Neural progenitor cell (in vitro differentiated cells): ENCODE measurements at regions not wholly inside any gene's neighbourhood (a gene's known extent, or its start where the extent isn't known, plus 50 kb on each side); places are given as distances from the start of the nearest gene placed in this dataset.

Source experiments
- DNase-seq: peaks from one replicate; pipeline ENCODE4 v3.0.0-alpha.2; 2016; ENCODE audit warnings: low spot score
- H2AFZ ChIP-seq: fragments of 200-600 bp; sonication (generic); replicated peaks from 2 replicates; pipeline ENCODE4 v1.6.1; 2016; ENCODE audit warnings: antibody characterized with exemption
- H3F3A ChIP-seq: fragments of 200-600 bp; sonication (generic); 2 replicates; pipeline ENCODE4 v1.6.1; 2016; ENCODE audit warnings: antibody characterized with exemption, low read depth
- H3K27ac ChIP-seq: fragments of 200-600 bp; sonication (generic); 2 replicates; pipeline ENCODE4 v1.5.1; 2016; ENCODE audit warnings: mild to moderate bottlenecking
- H3K27me3 ChIP-seq: fragments of 200-600 bp; sonication (generic); 2 replicates; pipeline ENCODE4 v1.6.1; 2016; ENCODE audit warnings: mild to moderate bottlenecking, moderate library complexity
- H3K36me3 ChIP-seq: fragments of 200-600 bp; sonication (generic); 2 replicates; pipeline ENCODE4 v1.5.1; 2016
- H3K4me1 ChIP-seq: fragments of 200-600 bp; sonication (generic); 2 replicates; pipeline ENCODE4 v1.6.1; 2016; ENCODE audit warnings: mixed run types
- H3K4me2 ChIP-seq: fragments of 200-600 bp; sonication (generic); 2 replicates; pipeline ENCODE4 v1.6.1; 2016
- H3K4me3 ChIP-seq: fragments of 200-600 bp; sonication (generic); 2 replicates; pipeline ENCODE4 v1.5.1; 2016
- H3K79me2 ChIP-seq: fragments of 200-600 bp; sonication (generic); 2 replicates; pipeline ENCODE4 v1.6.1; 2016; ENCODE audit warnings: low read depth
- H3K9ac ChIP-seq: fragments of 200-600 bp; sonication (generic); 2 replicates; pipeline ENCODE4 v1.6.1; 2016
- H3K9me3 ChIP-seq: fragments of 200-600 bp; sonication (generic); 2 replicates; pipeline ENCODE4 v1.5.1; 2016; ENCODE audit warnings: low read depth
- H4K20me1 ChIP-seq: fragments of 200-600 bp; sonication (generic); 2 replicates; pipeline ENCODE4 v1.6.1; 2016; ENCODE audit warnings: low read depth
- H3K27ac Mint-ChIP-seq: 3 replicates; pipeline ENCODE4 v1.8.0; 2021; ENCODE audit warnings: mixed read lengths
- H3K27me3 Mint-ChIP-seq: 2 replicates; pipeline ENCODE4 v1.8.0; 2022; ENCODE audit warnings: low read depth, mild to moderate bottlenecking, inconsistent platforms, moderate library complexity, mixed read lengths; ENCODE audit not compliant: insufficient read depth
- H3K36me3 Mint-ChIP-seq: 3 replicates; pipeline ENCODE4 v1.8.0; 2021; ENCODE audit warnings: mixed read lengths
- H3K4me1 Mint-ChIP-seq: 3 replicates; pipeline ENCODE4 v1.8.0; 2021; ENCODE audit warnings: mixed read lengths
- H3K4me3 Mint-ChIP-seq: 3 replicates; pipeline ENCODE4 v1.8.0; 2021; ENCODE audit warnings: mild to moderate bottlenecking, moderate library complexity, mixed read lengths
- H3K9me3 Mint-ChIP-seq: 3 replicates; pipeline ENCODE4 v1.8.0; 2020; ENCODE audit warnings: mixed read lengths
- EZH2 ChIP-seq: fragments of 200-600 bp; sonication (generic); IDR thresholded peaks from 2 replicates; pipeline ENCODE4 v1.6.1; 2017; ENCODE audit warnings: antibody characterized with exemption, mild to moderate bottlenecking, moderate library complexity
- EZH2phosphoT487 ChIP-seq: fragments of 200-600 bp; sonication (generic); IDR thresholded peaks from 2 replicates; pipeline ENCODE4 v1.6.1; 2017; ENCODE audit warnings: antibody characterized with exemption
- TF ChIP-seq, protein P1 (sequence below): fragments of 200-600 bp; sonication (generic); IDR thresholded peaks from 2 replicates; pipeline ENCODE4 v1.5.1; 2017; ENCODE audit warnings: antibody characterized with exemption, mild to moderate bottlenecking

DNA sequence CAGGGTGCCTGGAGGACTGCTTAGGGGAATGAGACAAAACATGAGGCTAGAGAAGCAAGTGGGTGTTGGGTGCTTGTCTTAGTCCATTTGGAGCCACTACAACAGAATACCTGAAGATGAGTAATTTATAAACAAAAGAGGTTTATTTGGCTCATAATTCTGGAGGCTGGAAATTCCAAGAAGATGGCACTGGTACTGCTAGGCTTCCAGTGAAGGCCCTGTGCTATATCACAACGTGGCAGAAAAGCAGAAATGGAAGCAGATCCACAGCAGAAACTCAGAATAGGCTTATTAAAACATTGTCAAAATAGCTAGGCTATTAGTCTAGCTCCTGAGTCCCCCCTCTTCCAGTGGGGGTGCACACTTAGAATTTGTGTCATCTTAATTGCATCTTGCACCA lies 701.7 kb downstream of the RWDD3 start:
- Histone ChIP-seq H3K9ac (no peak overlapping the region), H3K9me3 (no peaks in the 10 kb centered on the region), H4K20me1 (no peaks in the 10 kb centered on the region), H3K4me3 (no peak overlapping the region), H3K4me1 (peaks cover 3% of the 10 kb centered on the region), H3K79me2 (no peaks in the 10 kb centered on the region), H2AFZ (no peak overlapping the region), H3K27me3 (no peaks in the 10 kb centered on the region), H3F3A (no peaks in the 10 kb centered on the region), H3K36me3 (no peaks in the 10 kb centered on the region), H3K27ac (no peak overlapping the region), H3K4me2 (no peak overlapping the region)
- H3K27ac Mint-ChIP-seq, result no peak overlapping the region
- no peaks in the 10 kb centered on the region for H3K27me3 Mint-ChIP-seq
- peaks cover 13% of the 10 kb centered on the region for H3K4me1 Mint-ChIP-seq
- TF ChIP-seq EZH2phosphoT487 (no peak), EZH2 (no peak)
- TF ChIP-seq, protein P1, sequence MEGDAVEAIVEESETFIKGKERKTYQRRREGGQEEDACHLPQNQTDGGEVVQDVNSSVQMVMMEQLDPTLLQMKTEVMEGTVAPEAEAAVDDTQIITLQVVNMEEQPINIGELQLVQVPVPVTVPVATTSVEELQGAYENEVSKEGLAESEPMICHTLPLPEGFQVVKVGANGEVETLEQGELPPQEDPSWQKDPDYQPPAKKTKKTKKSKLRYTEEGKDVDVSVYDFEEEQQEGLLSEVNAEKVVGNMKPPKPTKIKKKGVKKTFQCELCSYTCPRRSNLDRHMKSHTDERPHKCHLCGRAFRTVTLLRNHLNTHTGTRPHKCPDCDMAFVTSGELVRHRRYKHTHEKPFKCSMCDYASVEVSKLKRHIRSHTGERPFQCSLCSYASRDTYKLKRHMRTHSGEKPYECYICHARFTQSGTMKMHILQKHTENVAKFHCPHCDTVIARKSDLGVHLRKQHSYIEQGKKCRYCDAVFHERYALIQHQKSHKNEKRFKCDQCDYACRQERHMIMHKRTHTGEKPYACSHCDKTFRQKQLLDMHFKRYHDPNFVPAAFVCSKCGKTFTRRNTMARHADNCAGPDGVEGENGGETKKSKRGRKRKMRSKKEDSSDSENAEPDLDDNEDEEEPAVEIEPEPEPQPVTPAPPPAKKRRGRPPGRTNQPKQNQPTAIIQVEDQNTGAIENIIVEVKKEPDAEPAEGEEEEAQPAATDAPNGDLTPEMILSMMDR, result no peak
- H3K36me3 Mint-ChIP-seq, result no peaks in the 10 kb centered on the region
- H3K4me3 Mint-ChIP-seq, result no peak overlapping the region
- DNase-seq, result no peak
- H3K9me3 Mint-ChIP-seq, result no peaks in the 10 kb centered on the region

DNA sequence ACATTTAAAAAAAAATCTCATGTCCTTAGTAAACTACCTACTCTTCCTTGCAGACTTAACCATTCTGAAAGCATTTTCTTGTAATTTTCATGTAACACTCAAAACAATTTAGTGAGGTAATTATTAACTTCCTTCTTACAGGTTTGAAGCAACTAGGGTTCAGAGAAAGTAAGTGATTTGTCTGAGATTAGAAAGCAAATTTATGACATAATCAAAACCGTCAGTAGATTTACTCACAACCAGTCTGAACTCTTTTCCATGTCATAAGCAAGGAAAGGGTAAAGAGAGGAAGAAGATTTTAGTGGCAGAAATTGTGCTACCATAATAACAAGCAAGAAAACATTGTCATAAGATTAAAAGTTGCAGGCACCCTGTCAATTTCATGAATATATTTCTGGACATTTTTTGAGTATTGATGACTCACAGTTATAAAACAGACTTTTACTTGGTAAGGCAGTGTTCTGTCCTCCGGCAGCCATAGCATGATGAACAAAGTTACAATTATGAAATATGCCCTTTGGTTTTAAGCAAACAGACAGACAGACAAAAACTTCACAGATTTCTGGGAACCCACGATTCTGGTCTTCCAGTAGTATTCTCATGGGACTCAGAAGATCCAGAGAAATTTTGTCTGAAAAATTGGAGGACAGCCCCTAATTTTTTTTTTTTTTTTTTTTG lies 707.2 kb downstream of the RWDD3 start:
- Histone ChIP-seq H3K79me2 (no peaks in the 10 kb centered on the region), H3K4me3 (no peak overlapping the region), H3K27ac (no peak overlapping the region), H3K36me3 (no peaks in the 10 kb centered on the region), H3F3A (no peaks in the 10 kb centered on the region), H4K20me1 (no peaks in the 10 kb centered on the region), H2AFZ (no peak overlapping the region), H3K4me1 (peaks cover 2% of the 10 kb centered on the region), H3K4me2 (no peak overlapping the region), H3K9me3 (no peaks in the 10 kb centered on the region), H3K27me3 (no peaks in the 10 kb centered on the region), H3K9ac (no peak overlapping the region)
- Mint-ChIP-seq H3K9me3 (no peaks in the 10 kb centered on the region), H3K27me3 (peaks cover 3% of the 10 kb centered on the region), H3K4me3 (no peak overlapping the region), H3K36me3 (no peaks in the 10 kb centered on the region), H3K27ac (no peak overlapping the region), H3K4me1 (peaks cover 2% of the 10 kb centered on the region)
- TF ChIP-seq EZH2phosphoT487 (no peak), EZH2 (no peak)
- TF ChIP-seq, protein P1, result no peak
- no peak for DNase-seq

DNA sequence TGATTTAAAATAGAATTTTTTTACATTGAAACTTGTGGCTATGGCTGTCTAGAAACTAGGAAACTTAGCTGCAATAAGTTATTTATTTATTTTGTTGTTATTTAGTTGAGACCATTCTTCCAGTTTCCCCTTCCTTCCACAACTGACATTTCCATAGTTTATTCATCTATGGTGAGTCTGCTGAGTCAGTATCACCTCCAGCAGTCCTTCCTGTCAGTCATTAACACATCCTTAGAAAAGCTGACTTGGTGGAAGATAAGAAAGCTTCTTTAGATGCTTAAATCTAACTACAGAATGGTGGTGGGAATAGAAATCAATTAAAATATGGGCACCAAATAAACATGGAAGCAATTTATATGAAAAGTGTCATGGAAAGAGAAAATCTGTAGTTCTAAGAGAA lies 714.0 kb downstream of the RWDD3 start:
- TF ChIP-seq EZH2, result no peak
- TF ChIP-seq EZH2phosphoT487, result no peak
- TF ChIP-seq, protein P1, result no peak
- no peaks in the 10 kb centered on the region for H3K9me3 Mint-ChIP-seq

More for the DNA sequence above, 714.0 kb downstream of the RWDD3 start:
- Histone ChIP-seq H3K9me3 (no peaks in the 10 kb centered on the region), H3K36me3 (no peaks in the 10 kb centered on the region), H4K20me1 (no peaks in the 10 kb centered on the region), H3F3A (no peaks in the 10 kb centered on the region), H3K27ac (no peak overlapping the region), H3K27me3 (no peaks in the 10 kb centered on the region), H3K4me2 (no peak overlapping the region), H3K9ac (no peak overlapping the region), H3K79me2 (no peaks in the 10 kb centered on the region), H2AFZ (no peak overlapping the region), H3K4me1 (no peaks in the 10 kb centered on the region), H3K4me3 (no peak overlapping the region)
- no peaks in the 10 kb centered on the region for H3K27me3 Mint-ChIP-seq
- no peak for DNase-seq
- H3K4me1 Mint-ChIP-seq, result no peaks in the 10 kb centered on the region
- no peak overlapping the region for H3K4me3 Mint-ChIP-seq
- no peak overlapping the region for H3K27ac Mint-ChIP-seq
- no peaks in the 10 kb centered on the region for H3K36me3 Mint-ChIP-seq
